ENCODE measurements at regions not wholly inside any gene's neighbourhood (a gene's known extent, or its start where the extent isn't known, plus 50 kb on each side); places are given as distances from the start of the nearest gene placed in this dataset.
"Not testable (repeated sequence)": the region's sequence is repeated elsewhere in the genome, so short reads cannot be mapped to it uniquely, and the experiment has no call there.

- Histone ChIP-seq H3K36me3 (ENCODE audit: control insufficient read depth, insufficient read depth, low read length) (no peaks in the 10 kb centered on the region), H3K27me3 (ENCODE audit: control insufficient read depth, insufficient read depth, low read length) (no peaks in the 10 kb centered on the region), H3K9ac (ENCODE audit: low read depth, low read length) (no peak overlapping the region), H3K4me3 (ENCODE audit: low read depth, low read length) (no peak overlapping the region), H3K4me1 (ENCODE audit: control insufficient read depth, insufficient read depth, low read length) (no peaks in the 10 kb centered on the region), H3K9me3 (ENCODE audit: control insufficient read depth, insufficient read depth, low read length) (no peaks in the 10 kb centered on the region)
Observed at GRCh38 chr10:117619707-117620405, 77.3 kb downstream of the EMX2 start.

- Histone ChIP-seq H3K9me3 (ENCODE audit: control insufficient read depth, insufficient read depth, low read length) (no peaks in the 10 kb centered on the region), H3K9ac (ENCODE audit: low read depth, low read length) (no peak overlapping the region), H3K27me3 (ENCODE audit: control insufficient read depth, insufficient read depth, low read length) (no peaks in the 10 kb centered on the region), H3K4me1 (ENCODE audit: control insufficient read depth, insufficient read depth, low read length) (no peaks in the 10 kb centered on the region), H3K4me3 (ENCODE audit: low read depth, low read length) (no peak overlapping the region), H3K36me3 (ENCODE audit: control insufficient read depth, insufficient read depth, low read length) (no peaks in the 10 kb centered on the region)
Observed at GRCh38 chr10:117621196-117621595, 78.7 kb downstream of the EMX2 start.

DNA sequence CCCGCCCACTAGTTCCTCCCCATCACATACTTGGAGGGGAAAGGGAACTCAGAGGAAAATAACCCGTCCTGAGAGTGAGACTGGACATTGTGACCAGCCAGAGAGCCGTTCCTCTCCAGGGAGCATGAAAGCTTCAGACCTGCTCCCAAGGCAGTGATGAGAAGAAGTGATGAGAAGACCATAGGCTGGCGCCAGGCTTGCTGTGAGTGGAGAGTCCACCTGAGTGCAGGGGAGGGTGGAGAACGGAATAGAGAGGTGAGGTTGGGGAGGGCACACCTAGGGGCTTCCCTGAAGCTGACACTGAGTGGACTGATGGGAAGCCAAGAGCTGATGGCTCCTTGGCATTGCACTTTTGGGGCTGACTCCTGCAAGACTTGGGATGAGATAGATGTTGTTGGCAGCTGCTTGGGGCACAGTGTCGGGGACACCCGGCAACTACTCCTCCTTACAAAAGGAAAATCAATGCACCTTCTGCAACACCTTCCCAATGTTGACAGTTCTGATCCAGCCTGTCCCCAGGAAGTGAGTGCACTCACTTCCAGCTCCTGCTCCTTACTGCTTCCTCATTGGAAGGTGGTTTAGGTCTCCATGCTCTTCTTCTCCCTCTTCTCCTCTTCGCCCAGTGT, 79.4 kb downstream of the EMX2 start:
- no peaks in the 10 kb centered on the region for H3K36me3 ChIP-seq (ENCODE audit: control insufficient read depth, insufficient read depth, low read length)
- no peaks in the 10 kb centered on the region for H3K27me3 ChIP-seq (ENCODE audit: control insufficient read depth, insufficient read depth, low read length)
- H3K4me3 ChIP-seq (ENCODE audit: low read depth, low read length): no peak overlapping the region
- no peak overlapping the region for H3K9ac ChIP-seq (ENCODE audit: low read depth, low read length)
- H3K4me1 ChIP-seq (ENCODE audit: control insufficient read depth, insufficient read depth, low read length): no peaks in the 10 kb centered on the region
- no peaks in the 10 kb centered on the region for H3K9me3 ChIP-seq (ENCODE audit: control insufficient read depth, insufficient read depth, low read length)

- Histone ChIP-seq H3K9ac (ENCODE audit: low read depth, low read length) (no peak overlapping the region), H3K36me3 (ENCODE audit: control insufficient read depth, insufficient read depth, low read length) (no peaks in the 10 kb centered on the region), H3K4me1 (ENCODE audit: control insufficient read depth, insufficient read depth, low read length) (no peaks in the 10 kb centered on the region), H3K27me3 (ENCODE audit: control insufficient read depth, insufficient read depth, low read length) (no peaks in the 10 kb centered on the region), H3K9me3 (ENCODE audit: control insufficient read depth, insufficient read depth, low read length) (no peaks in the 10 kb centered on the region), H3K4me3 (ENCODE audit: low read depth, low read length) (no peak overlapping the region)
Observed at GRCh38 chr10:117622471-117623184, 80.1 kb downstream of the EMX2 start.

GRCh38 chr10:117626228-117626627, 83.7 kb downstream of the EMX2 start:
- Histone ChIP-seq H3K9me3 (ENCODE audit: control insufficient read depth, insufficient read depth, low read length) (no peaks in the 10 kb centered on the region), H3K9ac (ENCODE audit: low read depth, low read length) (no peak overlapping the region), H3K4me3 (ENCODE audit: low read depth, low read length) (no peak overlapping the region), H3K27me3 (ENCODE audit: control insufficient read depth, insufficient read depth, low read length) (no peaks in the 10 kb centered on the region), H3K36me3 (ENCODE audit: control insufficient read depth, insufficient read depth, low read length) (no peaks in the 10 kb centered on the region), H3K4me1 (ENCODE audit: control insufficient read depth, insufficient read depth, low read length) (no peaks in the 10 kb centered on the region)

GRCh38 chr10:117627561-117627960, 85.0 kb downstream of the EMX2 start:
- no peaks in the 10 kb centered on the region for H3K4me1 ChIP-seq (ENCODE audit: control insufficient read depth, insufficient read depth, low read length)
- H3K27me3 ChIP-seq (ENCODE audit: control insufficient read depth, insufficient read depth, low read length): no peaks in the 10 kb centered on the region
- H3K9me3 ChIP-seq (ENCODE audit: control insufficient read depth, insufficient read depth, low read length): no peaks in the 10 kb centered on the region
- no peak overlapping the region for H3K4me3 ChIP-seq (ENCODE audit: low read depth, low read length)
- no peaks in the 10 kb centered on the region for H3K36me3 ChIP-seq (ENCODE audit: control insufficient read depth, insufficient read depth, low read length)
- H3K9ac ChIP-seq (ENCODE audit: low read depth, low read length): no peak overlapping the region

GRCh38 chr10:117629717-117630116, 87.2 kb downstream of the EMX2 start:
- not testable (repeated sequence) for H3K4me3 ChIP-seq (ENCODE audit: low read depth, low read length); H3K4me1 ChIP-seq (ENCODE audit: control insufficient read depth, insufficient read depth, low read length); H3K9me3 ChIP-seq (ENCODE audit: control insufficient read depth, insufficient read depth, low read length); H3K36me3 ChIP-seq (ENCODE audit: control insufficient read depth, insufficient read depth, low read length); H3K9ac ChIP-seq (ENCODE audit: low read depth, low read length); H3K27me3 ChIP-seq (ENCODE audit: control insufficient read depth, insufficient read depth, low read length)

DNA sequence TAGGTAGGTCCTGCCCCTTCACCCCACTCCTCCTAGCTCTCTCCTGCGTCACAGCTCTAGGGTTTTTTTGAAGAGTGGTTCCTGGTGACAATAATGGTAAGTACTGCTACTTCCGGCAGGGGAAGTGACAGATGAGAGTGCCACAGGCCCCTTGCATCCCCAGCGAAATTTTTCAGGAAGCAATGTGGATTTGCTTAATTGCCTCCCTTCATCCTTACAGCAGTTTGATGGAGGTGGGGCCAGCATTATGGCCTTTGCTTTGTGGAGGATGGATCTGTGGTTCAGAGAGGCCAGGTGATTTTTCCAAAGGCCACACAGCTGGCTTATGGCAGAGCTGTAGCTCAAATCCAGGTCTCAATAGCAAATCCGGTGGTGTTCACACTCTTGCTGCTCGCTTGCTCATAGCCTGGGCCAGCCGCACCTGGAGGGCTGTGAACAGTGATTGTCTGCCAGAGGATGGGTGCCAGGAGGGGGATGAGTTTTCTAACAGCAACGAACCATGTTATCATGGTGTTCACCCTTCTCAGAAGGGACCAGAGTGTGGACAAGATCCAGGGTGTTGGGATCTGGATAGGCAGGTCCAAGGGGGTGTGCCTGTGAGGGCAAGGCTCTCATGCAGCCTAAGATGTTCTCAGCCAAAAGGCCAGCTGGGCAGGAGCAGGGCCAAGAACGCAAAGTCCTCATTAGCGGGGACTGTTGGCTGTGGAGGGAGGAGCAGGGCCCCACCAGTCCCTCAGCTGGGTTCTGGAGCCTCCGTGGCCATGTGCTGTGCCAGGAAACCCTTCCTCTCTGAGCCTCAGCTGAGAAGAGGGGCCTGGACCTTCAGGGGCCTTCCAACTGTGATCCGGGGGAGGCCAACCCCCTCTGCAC, 89.0 kb downstream of the EMX2 start:
- Histone ChIP-seq H3K4me3 (ENCODE audit: low read depth, low read length) (no peak overlapping the region), H3K9me3 (ENCODE audit: control insufficient read depth, insufficient read depth, low read length) (no peaks in the 10 kb centered on the region), H3K9ac (ENCODE audit: low read depth, low read length) (no peak overlapping the region), H3K27me3 (ENCODE audit: control insufficient read depth, insufficient read depth, low read length) (no peaks in the 10 kb centered on the region), H3K36me3 (ENCODE audit: control insufficient read depth, insufficient read depth, low read length) (no peaks in the 10 kb centered on the region), H3K4me1 (ENCODE audit: control insufficient read depth, insufficient read depth, low read length) (no peaks in the 10 kb centered on the region)

DNA sequence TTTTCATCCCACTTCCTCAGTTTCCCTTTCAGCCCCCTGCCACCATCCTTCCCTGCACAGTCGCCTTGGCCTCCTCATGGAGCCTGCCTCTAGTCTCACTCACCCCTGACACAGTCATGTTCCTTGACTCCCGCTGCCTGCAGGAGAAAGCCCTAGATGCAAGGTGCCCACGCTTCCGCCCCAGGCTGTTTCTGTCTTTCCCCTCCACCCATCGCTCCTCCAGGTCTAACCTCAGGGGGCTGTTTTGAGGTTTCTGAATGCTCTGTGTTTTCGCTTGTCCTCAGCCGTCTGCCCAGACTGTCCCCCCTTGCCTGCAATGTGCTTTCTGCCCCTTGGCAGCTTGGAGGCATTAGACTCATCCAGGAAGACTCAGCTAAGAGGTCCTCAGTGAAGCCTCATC, 89.9 kb downstream of the EMX2 start:
- Histone ChIP-seq H3K9me3 (ENCODE audit: control insufficient read depth, insufficient read depth, low read length) (no peaks in the 10 kb centered on the region), H3K4me1 (ENCODE audit: control insufficient read depth, insufficient read depth, low read length) (no peaks in the 10 kb centered on the region), H3K36me3 (ENCODE audit: control insufficient read depth, insufficient read depth, low read length) (no peaks in the 10 kb centered on the region), H3K4me3 (ENCODE audit: low read depth, low read length) (no peak overlapping the region), H3K9ac (ENCODE audit: low read depth, low read length) (no peak overlapping the region), H3K27me3 (ENCODE audit: control insufficient read depth, insufficient read depth, low read length) (no peaks in the 10 kb centered on the region)

DNA sequence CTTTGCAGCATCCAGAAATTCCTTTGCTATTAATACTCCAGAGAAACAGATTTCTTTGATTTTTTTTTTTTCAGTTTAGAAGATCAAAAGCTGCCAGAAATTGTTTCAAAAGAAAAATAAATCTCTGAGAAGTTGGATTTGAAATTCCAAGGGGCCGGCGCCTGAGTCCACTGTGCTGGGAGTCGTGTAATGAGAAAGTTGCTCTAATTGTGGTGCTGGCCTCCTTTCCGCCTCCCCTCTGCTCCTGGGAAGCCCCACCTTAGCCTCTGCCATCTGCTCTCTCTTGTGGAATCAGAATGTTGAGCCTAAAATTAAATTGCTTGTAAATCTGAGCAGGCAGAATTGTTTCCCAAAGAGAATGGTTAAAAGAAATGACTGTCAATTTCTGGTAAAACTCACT, 93.3 kb downstream of the EMX2 start:
- H3K36me3 ChIP-seq (ENCODE audit: control insufficient read depth, insufficient read depth, low read length): no peaks in the 10 kb centered on the region
- no peaks in the 10 kb centered on the region for H3K4me1 ChIP-seq (ENCODE audit: control insufficient read depth, insufficient read depth, low read length)
- no peaks in the 10 kb centered on the region for H3K9me3 ChIP-seq (ENCODE audit: control insufficient read depth, insufficient read depth, low read length)
- no peak overlapping the region for H3K9ac ChIP-seq (ENCODE audit: low read depth, low read length)
- no peaks in the 10 kb centered on the region for H3K27me3 ChIP-seq (ENCODE audit: control insufficient read depth, insufficient read depth, low read length)
- H3K4me3 ChIP-seq (ENCODE audit: low read depth, low read length): no peak overlapping the region

GRCh38 chr10:117638200-117638599, 95.7 kb downstream of the EMX2 start:
- no peaks in the 10 kb centered on the region for H3K9me3 ChIP-seq (ENCODE audit: control insufficient read depth, insufficient read depth, low read length)
- no peaks in the 10 kb centered on the region for H3K36me3 ChIP-seq (ENCODE audit: control insufficient read depth, insufficient read depth, low read length)
- no peak overlapping the region for H3K4me3 ChIP-seq (ENCODE audit: low read depth, low read length)
- no peaks in the 10 kb centered on the region for H3K27me3 ChIP-seq (ENCODE audit: control insufficient read depth, insufficient read depth, low read length)
- H3K9ac ChIP-seq (ENCODE audit: low read depth, low read length): no peak overlapping the region
- no peaks in the 10 kb centered on the region for H3K4me1 ChIP-seq (ENCODE audit: control insufficient read depth, insufficient read depth, low read length)
